RKO (cell line): ENCODE measurements at regions not wholly inside any gene's neighbourhood (a gene's known extent, or its start where the extent isn't known, plus 50 kb on each side); places are given as distances from the start of the nearest gene placed in this dataset.

Experiments used
- DNase-seq: peaks from one replicate; pipeline ENCODE4 v3.0.0-alpha.2; 2016; ENCODE audit warnings: low spot score

DNA sequence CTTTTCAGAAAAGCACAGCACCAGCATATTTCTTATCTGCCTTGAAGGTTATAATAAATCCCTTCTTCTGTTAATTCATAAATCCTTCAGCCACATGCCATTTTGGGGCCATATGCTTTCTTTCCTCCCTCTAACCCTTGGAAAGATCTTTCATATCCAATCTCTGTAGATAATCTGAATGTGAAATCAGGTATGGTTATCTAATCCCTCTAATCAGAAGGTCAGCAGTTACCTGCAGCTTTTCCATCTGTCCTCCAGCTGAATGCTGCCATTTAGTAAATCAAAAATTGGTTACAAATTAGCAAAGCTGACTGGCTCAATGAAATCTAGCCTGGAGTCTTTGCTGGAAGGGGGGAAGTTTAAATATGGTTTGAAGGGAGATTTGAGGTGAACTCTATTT is 230.5 kb downstream of the PIK3C3 start:
- DNase-seq = no peak

DNA sequence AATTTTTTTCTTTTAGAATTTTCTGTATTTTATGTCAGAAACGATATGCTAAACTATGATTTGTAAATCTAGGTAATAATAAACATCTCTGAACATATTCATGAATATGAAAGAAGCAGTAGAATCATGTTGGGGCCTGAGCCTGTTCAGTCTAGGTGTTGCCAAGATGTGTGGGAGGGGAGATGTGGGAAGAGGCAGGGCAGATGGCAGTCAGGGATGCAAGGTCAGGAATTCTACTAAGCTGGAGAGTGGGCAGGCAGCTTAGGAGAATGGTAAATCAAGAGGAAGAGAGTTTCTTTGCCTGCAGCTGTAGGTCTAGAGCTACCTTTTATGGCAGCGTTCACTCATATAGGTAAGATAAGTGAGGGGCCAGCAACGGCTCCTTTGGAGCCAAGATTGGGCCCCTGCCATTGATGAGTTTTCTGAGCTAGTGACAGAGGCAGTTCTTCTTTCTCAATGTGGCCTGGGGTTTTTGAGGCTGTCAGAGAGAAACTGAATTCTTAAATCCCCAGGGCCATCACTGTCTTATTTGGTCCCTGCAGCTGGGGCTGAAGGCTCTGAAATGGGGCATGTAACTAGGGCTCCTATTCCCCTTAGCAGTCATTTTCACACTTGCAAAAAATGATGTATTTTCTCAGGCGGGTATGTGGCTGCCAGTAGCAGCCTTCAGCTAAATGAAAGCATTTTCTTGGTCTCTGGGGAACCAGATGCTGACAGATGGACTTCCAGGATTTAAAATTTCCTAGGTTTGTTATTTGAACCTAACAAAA is 232.8 kb downstream of the PIK3C3 start:
- DNase-seq = no peak

- DNase-seq = no peak
These were observed 235.6 kb downstream of the PIK3C3 start for GRCh38 chr18:42190643-42191042.

DNA sequence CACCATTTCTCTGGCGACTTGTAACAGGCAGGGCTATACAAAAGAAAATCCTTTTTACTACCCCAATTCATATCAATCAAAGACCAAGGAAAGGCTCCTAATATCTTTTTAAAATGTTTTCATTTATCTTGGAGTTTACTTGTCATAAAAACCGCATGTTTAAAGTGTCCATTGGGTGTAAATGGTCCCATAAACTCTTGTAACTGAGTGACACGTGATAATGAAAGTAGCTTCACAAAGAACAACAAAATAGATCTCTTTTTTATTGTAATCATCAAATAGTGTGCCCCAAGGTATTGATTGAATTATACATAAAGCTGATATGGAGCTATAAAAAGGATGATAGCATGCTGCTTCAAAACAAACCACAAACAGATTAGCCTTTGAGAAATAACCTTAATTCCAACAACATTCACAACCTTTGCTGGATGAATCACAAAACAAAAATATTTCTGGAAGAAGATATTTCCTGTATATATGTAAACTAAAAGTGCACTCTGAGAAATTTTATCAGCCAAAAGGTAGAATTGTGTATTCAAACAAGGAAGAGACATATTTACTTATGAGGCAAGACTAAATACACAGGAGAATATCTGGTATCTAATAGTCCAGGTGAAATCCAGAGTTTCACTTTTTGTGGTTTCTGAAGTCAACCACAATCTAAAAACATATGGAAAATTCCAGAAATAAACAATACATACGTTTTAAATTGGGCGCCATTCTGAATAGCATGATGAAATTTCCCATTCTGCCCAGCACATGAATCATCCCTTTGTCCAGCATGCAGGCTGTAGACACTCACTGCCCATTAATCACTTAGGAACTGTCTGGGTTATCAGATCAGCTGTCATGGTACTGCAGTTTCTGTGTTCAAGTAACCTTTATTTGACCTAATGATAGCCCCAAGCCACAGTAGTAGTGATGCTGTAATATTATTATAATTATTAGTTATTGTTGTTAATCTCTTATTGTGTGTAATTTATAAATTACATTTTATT is 237.5 kb downstream of the PIK3C3 start:
- peak; percentile 63 for DNase-seq

DNA sequence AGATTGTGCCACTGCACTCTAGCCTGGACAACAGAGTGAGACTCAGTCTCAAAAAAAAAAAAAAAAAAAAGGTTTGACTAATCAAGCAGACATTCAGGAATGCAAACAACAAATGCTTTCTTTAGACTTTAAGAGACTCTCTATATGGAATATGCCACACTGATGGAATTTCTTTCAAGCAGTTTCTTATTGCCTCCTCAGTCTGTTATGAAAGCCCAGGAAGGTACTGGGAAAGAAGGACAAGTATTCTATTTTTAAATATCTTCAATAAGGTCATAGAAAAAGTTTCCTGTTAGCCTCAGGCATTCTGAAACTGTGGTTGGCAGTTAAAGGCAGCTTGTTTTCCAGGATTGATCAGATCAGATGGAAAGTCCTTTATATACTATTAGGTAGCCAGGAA is 241.6 kb downstream of the PIK3C3 start:
- DNase-seq = no peak

- no peak for DNase-seq
These were observed 246.1 kb downstream of the PIK3C3 start for GRCh38 chr18:42201137-42201536.

- DNase-seq = no peak
These were observed 256.2 kb downstream of the PIK3C3 start for GRCh38 chr18:42211201-42211600.

DNA sequence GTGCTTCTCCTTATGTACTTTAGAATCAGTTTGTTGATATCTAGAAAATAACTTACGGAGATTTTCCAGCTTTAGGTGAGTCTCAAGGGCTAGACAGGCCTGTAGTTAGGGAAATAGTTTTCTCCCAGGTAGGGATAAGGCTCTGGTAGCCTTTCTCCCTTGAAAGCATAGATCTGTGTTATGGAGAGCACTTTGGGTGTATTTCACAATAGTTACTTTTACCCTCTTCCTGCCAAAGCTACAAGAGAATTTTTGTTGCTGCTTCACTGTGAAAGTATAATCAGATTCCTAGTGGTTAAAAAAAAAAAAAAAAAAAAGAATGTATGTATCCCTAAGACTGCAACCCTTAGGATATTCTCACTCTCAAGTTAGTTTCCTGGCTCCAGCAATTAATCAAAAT is 267.5 kb downstream of the PIK3C3 start:
- no peak for DNase-seq

DNA sequence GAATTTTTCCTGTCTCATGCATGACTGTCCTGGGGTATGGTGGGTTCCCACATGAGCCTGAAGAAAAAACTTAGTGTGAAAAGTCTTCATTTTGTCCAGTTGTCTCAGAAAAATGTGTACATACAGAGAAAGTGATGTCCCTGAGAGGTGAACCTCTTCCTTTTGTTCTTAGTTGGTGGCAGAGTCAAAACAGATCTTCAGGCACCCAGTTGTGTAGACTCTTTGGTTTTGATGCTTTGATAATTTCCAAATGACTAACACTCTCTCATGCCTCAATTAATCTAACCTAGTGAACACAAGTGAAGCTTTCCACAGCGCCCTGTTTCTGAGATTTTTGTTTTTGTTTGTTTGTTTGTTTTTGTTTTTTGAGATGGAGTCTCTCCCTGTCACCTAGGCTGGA is 273.5 kb downstream of the PIK3C3 start:
- no peak for DNase-seq

DNA sequence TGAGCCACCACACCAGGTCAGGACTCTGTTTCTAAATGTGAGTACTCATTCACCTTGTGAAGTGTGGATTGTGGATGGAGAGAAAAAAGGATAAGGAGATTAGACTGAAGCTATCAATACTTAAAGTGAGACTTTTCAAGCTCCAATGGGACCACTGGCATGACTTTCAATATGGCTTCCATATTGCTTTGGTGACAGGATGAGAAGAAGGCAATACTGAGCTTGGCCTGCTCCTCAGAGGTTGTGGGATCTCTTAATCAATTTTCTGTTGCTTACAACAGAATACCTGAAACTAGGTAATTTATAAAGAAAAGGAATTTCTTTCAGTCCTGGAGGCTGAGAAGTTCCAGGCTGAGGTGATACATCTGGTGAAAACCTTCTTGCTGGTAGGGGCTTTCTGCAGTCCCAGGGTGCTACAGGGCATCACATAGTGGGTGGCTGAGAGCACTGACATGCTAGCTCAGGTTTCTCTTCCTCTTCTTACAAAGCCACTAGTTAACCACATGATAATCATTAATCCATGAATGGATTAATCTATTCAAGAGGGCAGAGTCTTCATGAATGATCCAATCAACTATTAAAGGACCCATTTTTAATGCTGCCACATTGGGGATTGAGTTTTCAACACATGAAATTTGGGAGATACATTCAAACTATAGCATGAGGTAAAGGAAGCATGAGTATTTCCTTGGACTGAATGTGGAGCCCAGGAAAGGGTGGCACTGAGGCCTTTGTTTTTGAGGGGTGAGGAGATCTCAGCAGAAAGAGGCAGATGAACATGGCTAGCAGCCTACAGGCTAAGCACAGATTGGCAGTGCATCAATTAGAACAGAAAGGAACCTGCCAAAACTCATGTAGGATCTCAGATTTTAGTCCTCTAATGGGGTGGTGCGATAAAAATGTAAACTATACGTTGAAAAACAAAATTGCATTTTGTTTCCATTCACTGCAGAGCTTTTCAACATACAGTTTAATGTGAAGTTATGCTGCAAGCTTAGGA is 274.5 kb downstream of the PIK3C3 start:
- DNase-seq = no peak

DNA sequence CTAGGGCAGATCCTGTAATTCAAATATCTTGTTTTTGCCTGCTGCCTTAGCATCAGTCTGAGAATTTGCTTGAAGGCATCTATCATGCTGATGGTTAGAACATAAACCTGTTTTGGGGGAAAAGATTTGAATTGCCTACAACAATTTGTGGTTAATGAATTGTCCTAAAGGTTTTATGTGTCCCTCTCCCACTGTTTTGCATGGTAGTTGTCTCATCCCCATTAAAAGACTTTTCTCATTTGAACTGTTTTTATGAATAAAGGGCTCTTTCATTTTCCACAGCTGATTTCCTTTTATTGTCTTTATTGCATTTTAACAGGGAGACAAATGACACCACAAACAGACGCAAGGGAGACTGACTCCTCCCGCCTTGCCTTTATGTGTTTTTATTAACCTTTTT is 275.6 kb downstream of the PIK3C3 start:
- DNase-seq = no peak

GRCh38 chr18:42231284-42231683 is 276.2 kb downstream of the PIK3C3 start:
- no peak for DNase-seq

DNA sequence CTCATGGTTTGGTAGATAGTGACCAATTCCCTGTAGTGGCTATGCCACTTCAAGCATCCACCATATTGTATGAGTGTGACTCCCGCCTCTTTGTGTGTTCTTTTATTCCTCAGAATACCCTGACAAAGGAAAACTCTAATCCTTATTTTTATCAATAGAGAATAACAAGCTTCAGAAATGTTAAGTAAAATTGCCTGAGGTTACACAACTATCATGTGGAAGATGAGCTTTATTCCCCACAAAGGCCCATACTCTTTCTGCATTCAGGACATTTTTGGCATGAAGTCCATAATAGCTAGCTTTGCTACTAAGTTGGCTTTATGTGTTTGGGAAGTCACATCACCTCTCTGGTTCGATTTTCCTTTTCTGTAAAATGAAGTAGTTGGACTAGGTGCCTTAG is 276.8 kb downstream of the PIK3C3 start:
- DNase-seq = no peak

GRCh38 chr18:42233908-42234307 is 278.9 kb downstream of the PIK3C3 start:
- no peak for DNase-seq

GRCh38 chr18:42242758-42243157 is 287.7 kb downstream of the PIK3C3 start:
- DNase-seq = no peak

GRCh38 chr18:42245137-42245536 is 290.1 kb downstream of the PIK3C3 start:
- no peak for DNase-seq

GRCh38 chr18:42255908-42256765 is 301.1 kb downstream of the PIK3C3 start:
- DNase-seq = no peak

GRCh38 chr18:42258301-42258965 is 303.4 kb downstream of the PIK3C3 start:
- DNase-seq = no peak

DNA sequence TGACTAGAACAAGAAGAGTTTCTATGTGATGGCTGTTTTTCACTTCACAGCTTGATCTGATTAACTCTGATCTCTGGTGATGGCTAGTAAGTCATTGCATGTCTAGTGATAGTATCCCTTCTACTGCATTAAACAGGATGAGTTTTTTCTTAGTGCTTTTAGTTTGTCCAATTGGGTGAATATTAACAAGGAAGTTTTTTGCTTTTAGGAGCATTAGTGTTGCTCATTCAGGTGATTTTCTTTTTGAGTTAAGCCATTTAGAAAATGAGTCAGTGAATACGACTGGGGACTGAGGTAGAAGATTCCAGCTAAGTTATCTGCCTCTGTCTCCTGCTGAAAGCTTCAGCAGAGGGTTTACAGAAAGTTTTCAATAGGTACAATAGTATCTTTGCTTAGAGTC is 306.7 kb downstream of the PIK3C3 start:
- no peak for DNase-seq

DNA sequence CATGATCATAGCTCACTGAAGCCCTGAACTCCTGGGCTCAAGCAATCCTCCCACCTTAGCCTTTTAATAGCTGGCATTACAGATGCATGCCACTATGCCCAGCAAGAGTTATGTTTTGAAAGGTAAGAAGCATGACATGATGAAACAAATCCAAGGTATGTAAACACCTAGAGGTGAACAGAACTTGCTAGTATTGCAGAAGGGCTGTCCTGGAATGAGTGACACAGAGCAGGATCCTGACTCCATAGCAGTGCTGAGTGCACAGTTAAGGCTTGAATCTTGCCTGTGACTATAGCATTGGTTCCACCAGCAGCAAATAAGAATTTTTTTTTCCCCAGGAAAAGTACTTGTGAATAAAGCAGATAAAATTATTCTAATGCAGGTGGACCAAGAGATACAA is 309.5 kb downstream of the PIK3C3 start:
- no peak for DNase-seq
